Activated CD8-positive, alpha-beta T cell treated with anti-CD3 and anti-CD28 coated beads for 36 hours (primary cell): ENCODE measurements at regions not wholly inside any gene's neighbourhood (a gene's known extent, or its start where the extent isn't known, plus 50 kb on each side); places are given as distances from the start of the nearest gene placed in this dataset.

Experiments used
- ATAC-seq: fragments of 200-7000 bp; cut with Tn5 transposase; one replicate; pipeline ENCODE4 v1.10.0; 2021; ENCODE audit warnings: mild to moderate bottlenecking, moderate library complexity
- CTCF ChIA-PET: fragments of 350-600 bp; sonication (Branson Sonifier 250); formaldehyde crosslinking; loops from one replicate; lab custom pipeline; 2021; ENCODE audit warnings: antibody characterized with exemption; lab: Charles Lee
- POLR2A ChIA-PET: fragments of 350-600 bp; sonication (Branson Sonifier 250); formaldehyde crosslinking; loops from one replicate; lab custom pipeline; 2021; ENCODE audit warnings: antibody characterized with exemption; lab: Charles Lee
- DNase-seq: peaks from one replicate; pipeline ENCODE4 v3.0.0-alpha.2; 2020
- H3K27ac Mint-ChIP-seq: one replicate; pipeline ENCODE4 v1.8.0; 2021; ENCODE audit warnings: mild to moderate bottlenecking, mixed read lengths
- H3K27me3 Mint-ChIP-seq: one replicate; pipeline ENCODE4 v1.8.0; 2021; ENCODE audit warnings: mixed read lengths
- H3K36me3 Mint-ChIP-seq: one replicate; pipeline ENCODE4 v1.8.0; 2021; ENCODE audit warnings: low read depth, mixed read lengths
- H3K4me1 Mint-ChIP-seq: one replicate; pipeline ENCODE4 v1.8.0; 2021; ENCODE audit warnings: low read depth, mixed read lengths
- H3K4me3 Mint-ChIP-seq: one replicate; pipeline ENCODE4 v1.8.0; 2021; ENCODE audit warnings: mild to moderate bottlenecking, moderate library complexity, mixed read lengths
- H3K9me3 Mint-ChIP-seq: one replicate; pipeline ENCODE4 v1.8.0; 2021; ENCODE audit warnings: mixed read lengths
- CTCF ChIP-seq: fragments of 200-600 bp; IDR thresholded peaks from one replicate; pipeline ENCODE4 v1.8.0; 2022; ENCODE audit warnings: antibody characterized with exemption, mild to moderate bottlenecking
- intact Hi-C: fragments of 100-400 bp; cut with micrococcal nuclease; formaldehyde crosslinking; loops from one replicate; pipeline ENCODE4 v1.10.0; 2022

GRCh38 chr1:82614090-82614489, 813.4 kb downstream of the ADGRL2 start:
- intact Hi-C loops: no loop called here
- H3K27me3 Mint-ChIP-seq: no peaks in the 10 kb centered on the region
- no peak overlapping the region for H3K27ac Mint-ChIP-seq
- DNase-seq (no peak), ATAC-seq (no peak)
- H3K9me3 Mint-ChIP-seq: no peaks in the 10 kb centered on the region
- no peaks in the 10 kb centered on the region for H3K4me1 Mint-ChIP-seq
- CTCF ChIA-PET: no interaction called here
- no peak for TF ChIP-seq CTCF
- H3K4me3 Mint-ChIP-seq: no peak overlapping the region
- POLR2A ChIA-PET: no interaction called here
- no peaks in the 10 kb centered on the region for H3K36me3 Mint-ChIP-seq

- H3K4me3 Mint-ChIP-seq: no peak overlapping the region
- H3K4me1 Mint-ChIP-seq: no peaks in the 10 kb centered on the region
- no peak for DNase-seq
- no peak for ATAC-seq
- H3K27ac Mint-ChIP-seq: no peak overlapping the region
- no peak for TF ChIP-seq CTCF
- CTCF ChIA-PET: no interaction called here
- POLR2A ChIA-PET: no interaction called here
- no peaks in the 10 kb centered on the region for H3K27me3 Mint-ChIP-seq
- H3K9me3 Mint-ChIP-seq: no peaks in the 10 kb centered on the region
- intact Hi-C loops: no loop called here
- no peaks in the 10 kb centered on the region for H3K36me3 Mint-ChIP-seq
These were observed 812.3 kb downstream of the ADGRL2 start for GRCh38 chr1:82612986-82613385.

GRCh38 chr1:82606546-82606945, 805.8 kb downstream of the ADGRL2 start:
- Mint-ChIP-seq H3K4me1 (no peaks in the 10 kb centered on the region), H3K36me3 (no peaks in the 10 kb centered on the region), H3K27me3 (no peaks in the 10 kb centered on the region), H3K27ac (no peak overlapping the region), H3K4me3 (no peak overlapping the region), H3K9me3 (no peaks in the 10 kb centered on the region)
- TF ChIP-seq CTCF: no peak
- POLR2A ChIA-PET: no interaction called here
- CTCF ChIA-PET: no interaction called here
- ATAC-seq: no peak
- DNase-seq: no peak
- intact Hi-C loops: no loop called here

- Mint-ChIP-seq H3K27me3 (no peaks in the 10 kb centered on the region), H3K9me3 (no peaks in the 10 kb centered on the region)
These were observed 803.8 kb downstream of the ADGRL2 start for GRCh38 chr1:82604524-82604923.

GRCh38 chr1:82600314-82600713, 799.6 kb downstream of the ADGRL2 start:
- POLR2A ChIA-PET: no interaction called here
- peaks cover 3% of the 10 kb centered on the region for H3K4me1 Mint-ChIP-seq
- no peaks in the 10 kb centered on the region for H3K36me3 Mint-ChIP-seq
- DNase-seq: no peak
- H3K4me3 Mint-ChIP-seq: no peak overlapping the region
- no peak for ATAC-seq
- no peaks in the 10 kb centered on the region for H3K27me3 Mint-ChIP-seq
- no peaks in the 10 kb centered on the region for H3K9me3 Mint-ChIP-seq
- no peak for TF ChIP-seq CTCF
- intact Hi-C loops: no loop called here
- CTCF ChIA-PET: no interaction called here
- no peak overlapping the region for H3K27ac Mint-ChIP-seq

More at GRCh38 chr1:82604524-82604923, 803.8 kb downstream of the ADGRL2 start:
- H3K4me3 Mint-ChIP-seq: no peak overlapping the region
- DNase-seq (no peak), ATAC-seq (no peak)
- H3K36me3 Mint-ChIP-seq: no peaks in the 10 kb centered on the region
- intact Hi-C loops: no loop called here
- H3K4me1 Mint-ChIP-seq: no peaks in the 10 kb centered on the region
- TF ChIP-seq CTCF: no peak
- ChIA-PET POLR2A (no interaction called here), CTCF (no interaction called here)
- no peak overlapping the region for H3K27ac Mint-ChIP-seq
